GM12873 (cell line): ENCODE measurements at regions not wholly inside any gene's neighbourhood (a gene's known extent, or its start where the extent isn't known, plus 50 kb on each side); places are given as distances from the start of the nearest gene placed in this dataset.

ENCODE experiments used
- CTCF ChIP-seq: IDR thresholded peaks from 2 replicates; pipeline ENCODE4 v1.5.1; 2012; ENCODE audit warnings: low read depth, mild to moderate bottlenecking, moderate library complexity, low read length, control low read depth; ENCODE audit not compliant: insufficient read depth; ENCODE audit errors: missing control alignments

- TF ChIP-seq CTCF = no peak
Observed at GRCh38 chr5:174183701-174184100, 138.2 kb downstream of the NSG2 start.

- TF ChIP-seq CTCF = no peak
Observed at GRCh38 chr5:174185506-174185905, 140.0 kb downstream of the NSG2 start.

GRCh38 chr5:174186096-174186695 lies 140.7 kb downstream of the NSG2 start:
- no peak for TF ChIP-seq CTCF

- no peak for TF ChIP-seq CTCF
Observed at GRCh38 chr5:174187001-174187400, 141.5 kb downstream of the NSG2 start.

GRCh38 chr5:174187481-174187880 lies 142.0 kb downstream of the NSG2 start:
- TF ChIP-seq CTCF = no peak

- no peak for TF ChIP-seq CTCF
Observed at GRCh38 chr5:174188295-174188694, 142.8 kb downstream of the NSG2 start.

GRCh38 chr5:174189654-174190541 lies 144.4 kb downstream of the NSG2 start:
- TF ChIP-seq CTCF = no peak
